Astrocyte (in vitro differentiated cells and primary cell): ENCODE measurements at regions not wholly inside any gene's neighbourhood (a gene's known extent, or its start where the extent isn't known, plus 50 kb on each side); places are given as distances from the start of the nearest gene placed in this dataset.

Source experiments
- DNase-seq: peaks from one replicate; pipeline ENCODE4 v3.0.0-alpha.2; 2010; ENCODE audit warnings: low read depth
- FAIRE-seq: peaks from 2 replicates; lab custom pipeline; 2011; peaks lifted over from hg19 to GRCh38; lab: Jason Lieb, UNC
- H2AFZ ChIP-seq: 2 replicates; pipeline ENCODE4 v1.6.0; 2012; ENCODE audit warnings: low read depth, low read length, inconsistent platforms
- H3K27ac ChIP-seq: 2 replicates; pipeline ENCODE4 v1.5.1; 2011; ENCODE audit warnings: low read depth, low read length, inconsistent platforms
- H3K27me3 ChIP-seq: 2 replicates; pipeline ENCODE4 v1.6.0; 2011; ENCODE audit warnings: low read length, inconsistent platforms; ENCODE audit not compliant: insufficient read depth
- H3K36me3 ChIP-seq: 2 replicates; pipeline ENCODE4 v1.5.1; 2011; ENCODE audit warnings: low read length, inconsistent platforms; ENCODE audit not compliant: insufficient read depth
- H3K4me1 ChIP-seq: 2 replicates; pipeline ENCODE4 v1.5.1; 2011; ENCODE audit warnings: low read length, inconsistent platforms; ENCODE audit not compliant: insufficient read depth
- H3K4me2 ChIP-seq: 2 replicates; pipeline ENCODE4 v1.6.0; 2012; ENCODE audit warnings: low read length, inconsistent platforms
- H3K4me3 ChIP-seq: 2 replicates; pipeline ENCODE4 v1.5.1; 2011; ENCODE audit warnings: low read depth, mild to moderate bottlenecking, low read length, inconsistent platforms; ENCODE audit not compliant: insufficient read depth
- H3K79me2 ChIP-seq: 2 replicates; pipeline ENCODE4 v1.6.0; 2012; ENCODE audit warnings: mild to moderate bottlenecking, low read length, inconsistent platforms; ENCODE audit not compliant: insufficient read depth
- H3K9ac ChIP-seq: 2 replicates; pipeline ENCODE4 v1.6.0; 2012; ENCODE audit warnings: mild to moderate bottlenecking, low read length, inconsistent platforms
- H3K9me3 ChIP-seq: 2 replicates; pipeline ENCODE4 v1.5.1; 2012; ENCODE audit warnings: low read depth, mild to moderate bottlenecking, low read length, inconsistent platforms; ENCODE audit not compliant: insufficient read depth
- H4K20me1 ChIP-seq: 2 replicates; pipeline ENCODE4 v1.6.0; 2012; ENCODE audit warnings: low read length, inconsistent platforms; ENCODE audit not compliant: insufficient read depth
- H3K27ac Mint-ChIP-seq: one replicate; pipeline ENCODE4 v1.8.0; 2021; ENCODE audit warnings: mild to moderate bottlenecking, mixed read lengths; ENCODE audit not compliant: unreplicated experiment
- H3K27me3 Mint-ChIP-seq: one replicate; pipeline ENCODE4 v1.8.0; 2021; ENCODE audit warnings: low read depth, mixed read lengths; ENCODE audit not compliant: unreplicated experiment
- H3K36me3 Mint-ChIP-seq: one replicate; pipeline ENCODE4 v1.8.0; 2021; ENCODE audit warnings: low read depth, mixed read lengths; ENCODE audit not compliant: unreplicated experiment
- H3K4me1 Mint-ChIP-seq: one replicate; pipeline ENCODE4 v1.8.0; 2021; ENCODE audit warnings: low read depth, mixed read lengths; ENCODE audit not compliant: unreplicated experiment
- H3K4me3 Mint-ChIP-seq: one replicate; pipeline ENCODE4 v1.8.0; 2021; ENCODE audit warnings: mild to moderate bottlenecking, moderate library complexity, mixed read lengths; ENCODE audit not compliant: unreplicated experiment
- H3K9me3 Mint-ChIP-seq: one replicate; pipeline ENCODE4 v1.8.0; 2021; ENCODE audit warnings: mild to moderate bottlenecking, mixed read lengths; ENCODE audit not compliant: unreplicated experiment
- EZH2 ChIP-seq: IDR thresholded peaks from 2 replicates; pipeline ENCODE4 v1.6.1; 2012; ENCODE audit warnings: mild to moderate bottlenecking, low read length, inconsistent platforms; ENCODE audit not compliant: insufficient read depth
- TF ChIP-seq, protein P1 (sequence below): IDR thresholded peaks from 2 replicates; pipeline ENCODE4 v1.5.1; 2011; ENCODE audit warnings: low read depth, mild to moderate bottlenecking, inconsistent platforms, low read length, moderate library complexity; ENCODE audit not compliant: insufficient read depth

DNA sequence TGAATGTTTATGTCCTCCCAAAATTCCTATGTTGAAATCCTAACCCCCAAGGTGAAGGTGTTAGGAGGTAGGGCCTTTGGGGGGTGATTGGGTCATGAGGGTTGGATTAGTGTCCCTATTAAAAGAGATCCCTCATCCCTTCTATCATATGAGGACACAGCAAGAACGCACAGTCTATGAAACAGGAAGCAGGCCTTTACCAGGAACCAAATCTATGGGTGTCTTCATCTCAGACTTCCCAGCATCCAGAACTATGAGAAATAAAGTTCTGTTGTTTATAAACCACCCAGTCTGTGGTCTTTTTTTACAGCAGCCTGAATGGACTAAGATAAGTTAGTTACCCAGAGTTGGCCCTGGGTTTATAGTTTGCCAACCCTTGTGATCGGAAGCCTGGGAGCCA, 153.1 kb downstream of the INO80D start:
- Mint-ChIP-seq H3K9me3 (no peaks in the 10 kb centered on the region), H3K27me3 (peaks cover 7% of the 10 kb centered on the region), H3K4me1 (peaks cover 15% of the 10 kb centered on the region), H3K4me3 (no peak overlapping the region), H3K36me3 (no peaks in the 10 kb centered on the region), H3K27ac (no peak overlapping the region)
- DNase-seq: no peak
- no peaks in the 10 kb centered on the region for H3K4me1 ChIP-seq
- TF ChIP-seq, protein P1, sequence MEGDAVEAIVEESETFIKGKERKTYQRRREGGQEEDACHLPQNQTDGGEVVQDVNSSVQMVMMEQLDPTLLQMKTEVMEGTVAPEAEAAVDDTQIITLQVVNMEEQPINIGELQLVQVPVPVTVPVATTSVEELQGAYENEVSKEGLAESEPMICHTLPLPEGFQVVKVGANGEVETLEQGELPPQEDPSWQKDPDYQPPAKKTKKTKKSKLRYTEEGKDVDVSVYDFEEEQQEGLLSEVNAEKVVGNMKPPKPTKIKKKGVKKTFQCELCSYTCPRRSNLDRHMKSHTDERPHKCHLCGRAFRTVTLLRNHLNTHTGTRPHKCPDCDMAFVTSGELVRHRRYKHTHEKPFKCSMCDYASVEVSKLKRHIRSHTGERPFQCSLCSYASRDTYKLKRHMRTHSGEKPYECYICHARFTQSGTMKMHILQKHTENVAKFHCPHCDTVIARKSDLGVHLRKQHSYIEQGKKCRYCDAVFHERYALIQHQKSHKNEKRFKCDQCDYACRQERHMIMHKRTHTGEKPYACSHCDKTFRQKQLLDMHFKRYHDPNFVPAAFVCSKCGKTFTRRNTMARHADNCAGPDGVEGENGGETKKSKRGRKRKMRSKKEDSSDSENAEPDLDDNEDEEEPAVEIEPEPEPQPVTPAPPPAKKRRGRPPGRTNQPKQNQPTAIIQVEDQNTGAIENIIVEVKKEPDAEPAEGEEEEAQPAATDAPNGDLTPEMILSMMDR: no peak
- no peak for TF ChIP-seq EZH2
- H2AFZ ChIP-seq: no peak overlapping the region
- H3K4me2 ChIP-seq: no peak overlapping the region
- H3K9ac ChIP-seq: no peak overlapping the region
- H3K9me3 ChIP-seq: no peaks in the 10 kb centered on the region
- H3K27ac ChIP-seq: no peak overlapping the region
- no peaks in the 10 kb centered on the region for H3K36me3 ChIP-seq
- no peaks in the 10 kb centered on the region for H4K20me1 ChIP-seq
- FAIRE-seq: no peak
- no peak overlapping the region for H3K4me3 ChIP-seq
- no peaks in the 10 kb centered on the region for H3K79me2 ChIP-seq
- H3K27me3 ChIP-seq: peaks cover 6% of the 10 kb centered on the region

DNA sequence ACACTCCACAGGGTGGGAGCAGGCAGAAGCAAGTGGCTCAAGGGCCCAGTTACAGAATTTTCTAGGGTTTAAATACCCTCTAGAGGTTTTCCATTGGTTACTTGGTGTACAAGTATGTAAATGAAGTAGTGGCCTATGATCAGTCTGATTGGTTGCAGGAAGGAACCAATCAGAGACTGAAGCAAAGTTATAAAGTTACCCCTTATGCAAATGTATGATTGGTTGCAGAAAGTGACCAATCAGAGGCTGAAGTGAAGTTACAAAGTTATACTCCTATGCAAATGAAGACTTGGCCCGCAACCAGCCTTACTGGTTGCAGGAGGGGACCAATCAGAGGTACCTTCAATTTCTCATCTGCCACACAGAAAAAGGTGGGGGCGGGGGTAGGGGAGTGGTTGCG, 154.6 kb downstream of the INO80D start:
- FAIRE-seq (no peak), DNase-seq (no peak)
- Histone ChIP-seq H3K27me3 (peaks cover 16% of the 10 kb centered on the region), H3K4me3 (no peak overlapping the region), H3K4me2 (no peak overlapping the region), H4K20me1 (no peaks in the 10 kb centered on the region), H3K9ac (no peak overlapping the region), H3K9me3 (no peaks in the 10 kb centered on the region), H2AFZ (no peak overlapping the region), H3K4me1 (no peaks in the 10 kb centered on the region), H3K27ac (no peak overlapping the region), H3K36me3 (no peaks in the 10 kb centered on the region), H3K79me2 (no peaks in the 10 kb centered on the region)
- H3K4me3 Mint-ChIP-seq: no peak overlapping the region
- H3K36me3 Mint-ChIP-seq: no peaks in the 10 kb centered on the region
- TF ChIP-seq, protein P1: no peak
- no peak for TF ChIP-seq EZH2
- peaks cover 20% of the 10 kb centered on the region for H3K27me3 Mint-ChIP-seq
- H3K27ac Mint-ChIP-seq: no peak overlapping the region
- peaks cover 15% of the 10 kb centered on the region for H3K4me1 Mint-ChIP-seq
- no peaks in the 10 kb centered on the region for H3K9me3 Mint-ChIP-seq

DNA sequence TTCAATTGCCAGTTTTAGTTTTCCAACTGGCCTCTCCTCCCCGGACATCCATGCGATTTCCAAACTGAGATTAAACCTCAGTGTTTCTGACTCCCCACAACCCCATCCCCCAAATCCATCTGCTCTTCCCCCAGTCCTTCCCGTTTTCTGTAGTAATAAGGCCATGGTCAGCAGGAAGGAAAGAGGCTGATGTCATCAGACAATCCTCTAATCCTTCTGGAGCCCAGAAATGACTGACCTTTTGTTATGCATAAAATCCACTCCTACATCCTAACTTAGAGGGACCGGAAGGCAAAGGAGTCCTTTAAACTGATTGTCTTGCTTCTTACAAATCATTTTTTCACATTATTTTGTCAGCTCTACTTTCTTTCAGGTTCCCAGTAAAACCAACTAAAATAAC, 155.8 kb downstream of the INO80D start:
- no peaks in the 10 kb centered on the region for H3K36me3 ChIP-seq
- FAIRE-seq: no peak
- H4K20me1 ChIP-seq: no peaks in the 10 kb centered on the region
- no peak overlapping the region for H3K9ac ChIP-seq
- no peak overlapping the region for H3K4me3 ChIP-seq
- peaks cover 17% of the 10 kb centered on the region for H3K27me3 ChIP-seq
- H2AFZ ChIP-seq: peak overlapping the region; percentile 53
- H3K36me3 Mint-ChIP-seq: no peaks in the 10 kb centered on the region
- H3K4me3 Mint-ChIP-seq: no peak overlapping the region
- H3K4me1 ChIP-seq: no peaks in the 10 kb centered on the region
- H3K27ac Mint-ChIP-seq: no peak overlapping the region
- H3K27me3 Mint-ChIP-seq: peaks cover 30% of the 10 kb centered on the region
- H3K79me2 ChIP-seq: no peaks in the 10 kb centered on the region
- no peak for TF ChIP-seq EZH2
- TF ChIP-seq, protein P1: no peak
- H3K4me1 Mint-ChIP-seq: peaks cover 15% of the 10 kb centered on the region
- DNase-seq: peak; percentile 41
- no peaks in the 10 kb centered on the region for H3K9me3 Mint-ChIP-seq
- peak overlapping the region; percentile 4 for H3K4me2 ChIP-seq
- no peak overlapping the region for H3K27ac ChIP-seq
- no peaks in the 10 kb centered on the region for H3K9me3 ChIP-seq
